ENCODE measurements at regions not wholly inside any gene's neighbourhood (a gene's known extent, or its start where the extent isn't known, plus 50 kb on each side); places are given as distances from the start of the nearest gene placed in this dataset.
A peak's percentile ranks its signal among the peaks of the same experiment; 100 is the strongest.

GRCh38 chrX:39002466-39002865 is 201.2 kb downstream of the MID1IP1 start:
- intact Hi-C loops (cut with DNase I; ENCODE audit: low total_unique reads) (no loop called here), in situ Hi-C loops (cut with MboI; ENCODE audit: low pct_ligation_motif_present in 1 of 4, low pct_unique_long_range_greater_than_20kb in 1 of 4, low sequenced_read_pairs in 3 of 4) (no loop called here)
- Histone ChIP-seq H3K36me3 (no peaks in the 10 kb centered on the region), H3K27ac (no peak overlapping the region), H3K9me3 (no peaks in the 10 kb centered on the region), H3K27me3 (no peaks in the 10 kb centered on the region), H3K4me1 (no peaks in the 10 kb centered on the region), H3K4me3 (no peak overlapping the region)
- 57 to 60% methylated on average over 1 of the region's 1 CpG for WGBS, 2 donors (ENCODE audit: low coverage in 1 of 2)
- no peak for DNase-seq
- no peak for TF ChIP-seq POLR2A (IDR thresholded peaks at IDR 0.05)
- TF ChIP-seq POLR2AphosphoS5 (IDR thresholded peaks at IDR 0.05), result no peak
- TF ChIP-seq EP300 (IDR thresholded peaks at IDR 0.05; ENCODE audit: low read depth), result no peak
- TF ChIP-seq CTCF (IDR thresholded peaks at IDR 0.05), result no peak

GRCh38 chrX:39008549-39008948 is 207.3 kb downstream of the MID1IP1 start:
- no peak for DNase-seq
- WGBS, 2 donors (ENCODE audit: low coverage in 1 of 2), result 83% methylated on average over 4 of the region's 4 CpGs; no CpG with 5 or more reads in 1 of the 2 donors
- in situ Hi-C loops (cut with MboI; ENCODE audit: low pct_ligation_motif_present in 1 of 4, low pct_unique_long_range_greater_than_20kb in 1 of 4, low sequenced_read_pairs in 3 of 4), result no loop called here
- H3K4me1 ChIP-seq, result peaks cover 0 to 19% (median 6%) of the 10 kb centered on the region in 4 donors
- H3K36me3 ChIP-seq, result no peaks in the 10 kb centered on the region
- no peaks in the 10 kb centered on the region for H3K27me3 ChIP-seq
- H3K9me3 ChIP-seq, result no peaks in the 10 kb centered on the region
- no peak overlapping the region for H3K27ac ChIP-seq
- no peak for TF ChIP-seq POLR2AphosphoS5 (IDR thresholded peaks at IDR 0.05)
- no peak for TF ChIP-seq EP300 (IDR thresholded peaks at IDR 0.05; ENCODE audit: low read depth)
- TF ChIP-seq CTCF (IDR thresholded peaks at IDR 0.05), result no peak
- no peak for TF ChIP-seq POLR2A (IDR thresholded peaks at IDR 0.05)
- no peak overlapping the region for H3K4me3 ChIP-seq
- intact Hi-C loops (cut with DNase I; ENCODE audit: low total_unique reads), result no loop called here

DNA sequence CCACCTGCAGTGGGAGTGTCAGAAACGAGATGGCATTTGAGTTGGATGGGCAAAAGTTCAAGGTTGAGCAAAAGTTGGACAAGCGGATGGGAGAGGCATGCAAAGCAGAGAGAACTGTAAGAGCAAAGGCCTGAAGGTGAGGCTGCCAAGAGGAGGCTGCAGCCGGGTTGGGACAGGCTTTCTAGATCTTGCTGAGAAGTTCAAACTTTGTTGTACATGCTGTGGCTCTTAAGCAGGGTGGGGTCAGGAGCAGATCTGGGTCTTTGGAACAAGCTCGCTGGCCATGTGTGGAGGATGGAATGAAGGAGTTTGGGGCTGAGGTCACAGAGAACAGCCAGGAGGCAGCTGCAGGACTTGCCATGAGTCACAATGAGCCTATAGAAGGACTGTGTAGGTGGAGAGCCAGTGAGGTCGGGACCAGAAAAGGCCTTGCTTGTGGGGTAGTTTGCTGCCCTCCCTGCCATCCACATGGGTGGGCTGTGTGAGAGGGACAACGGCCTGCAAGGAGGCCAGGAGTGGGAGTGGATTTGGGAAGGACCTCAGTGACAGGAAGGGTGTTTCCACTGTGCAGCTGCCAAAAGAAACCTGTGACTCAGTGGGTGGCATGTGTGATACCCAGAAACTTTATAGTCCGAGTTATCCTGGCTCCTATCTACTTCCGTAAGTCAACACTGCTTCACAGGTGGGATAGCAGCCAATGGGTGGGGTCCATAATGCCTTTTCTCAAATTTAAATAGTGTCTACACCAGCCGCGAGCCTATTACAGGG is 210.4 kb downstream of the MID1IP1 start:
- H3K9me3 ChIP-seq, result no peaks in the 10 kb centered on the region
- H3K36me3 ChIP-seq, result no peaks in the 10 kb centered on the region
- peaks cover 0 to 24% (median 6%) of the 10 kb centered on the region in 4 donors for H3K4me1 ChIP-seq
- intact Hi-C loops (cut with DNase I; ENCODE audit: low total_unique reads) (no loop called here), in situ Hi-C loops (cut with MboI; ENCODE audit: low pct_ligation_motif_present in 1 of 4, low pct_unique_long_range_greater_than_20kb in 1 of 4, low sequenced_read_pairs in 3 of 4) (no loop called here)
- TF ChIP-seq POLR2A (IDR thresholded peaks at IDR 0.05) (no peak), POLR2AphosphoS5 (IDR thresholded peaks at IDR 0.05) (no peak), EP300 (IDR thresholded peaks at IDR 0.05; ENCODE audit: low read depth) (no peak), CTCF (IDR thresholded peaks at IDR 0.05) (no peak)
- DNase-seq, result peak; percentile 61
- H3K27ac ChIP-seq, result peak overlapping the region; percentile 43 to 62 (median 48)
- no peak overlapping the region for H3K4me3 ChIP-seq
- WGBS, 2 donors (ENCODE audit: low coverage in 1 of 2), result 51 to 80% methylated on average over 1 to 10 of the region's 10 CpGs
- no peaks in the 10 kb centered on the region for H3K27me3 ChIP-seq

DNA sequence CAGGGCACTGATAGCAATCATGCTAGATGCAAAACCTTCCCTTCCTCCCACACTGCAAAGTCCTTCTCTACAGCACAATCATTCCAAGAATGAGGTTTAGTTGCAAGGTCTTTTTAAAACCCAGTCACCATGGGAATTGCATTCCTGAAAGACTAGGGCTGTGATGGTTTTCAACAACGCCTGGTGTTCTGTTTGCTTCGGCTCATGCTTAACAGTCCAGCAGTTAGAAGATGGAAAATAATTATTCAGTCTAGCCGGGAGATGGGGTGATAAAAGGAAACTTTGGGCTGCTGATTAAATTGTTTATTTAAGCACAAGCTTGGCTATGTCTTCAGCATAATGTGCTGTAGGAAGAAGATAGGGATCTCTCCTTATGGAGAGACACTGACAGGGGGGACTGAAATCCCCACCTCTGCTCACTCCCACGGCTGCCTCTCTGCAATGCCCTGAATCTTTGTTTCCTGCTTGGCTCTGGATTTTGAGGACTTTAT is 211.4 kb downstream of the MID1IP1 start:
- H3K4me3 ChIP-seq, result no peak overlapping the region
- 49% methylated on average over 4 of the region's 4 CpGs; no CpG with 5 or more reads in 1 of the 2 donors for WGBS, 2 donors (ENCODE audit: low coverage in 1 of 2)
- H3K36me3 ChIP-seq, result no peaks in the 10 kb centered on the region
- TF ChIP-seq POLR2A (IDR thresholded peaks at IDR 0.05) (no peak), EP300 (IDR thresholded peaks at IDR 0.05; ENCODE audit: low read depth) (no peak), POLR2AphosphoS5 (IDR thresholded peaks at IDR 0.05) (no peak), CTCF (IDR thresholded peaks at IDR 0.05) (no peak)
- in situ Hi-C loops (cut with MboI; ENCODE audit: low pct_ligation_motif_present in 1 of 4, low pct_unique_long_range_greater_than_20kb in 1 of 4, low sequenced_read_pairs in 3 of 4), result no loop called here
- peak overlapping the region in 3 of 4 donors; percentile 43 to 62 (median 50) for H3K27ac ChIP-seq
- DNase-seq, result no peak
- H3K27me3 ChIP-seq, result no peaks in the 10 kb centered on the region
- intact Hi-C loops (cut with DNase I; ENCODE audit: low total_unique reads), result no loop called here
- peaks cover 0 to 24% (median 6%) of the 10 kb centered on the region in 4 donors for H3K4me1 ChIP-seq
- H3K9me3 ChIP-seq, result no peaks in the 10 kb centered on the region

Data from transverse colon (tissue), 4 donors.